ENCODE measurements at regions not wholly inside any gene's neighbourhood (a gene's known extent, or its start where the extent isn't known, plus 50 kb on each side); places are given as distances from the start of the nearest gene placed in this dataset.

DNA sequence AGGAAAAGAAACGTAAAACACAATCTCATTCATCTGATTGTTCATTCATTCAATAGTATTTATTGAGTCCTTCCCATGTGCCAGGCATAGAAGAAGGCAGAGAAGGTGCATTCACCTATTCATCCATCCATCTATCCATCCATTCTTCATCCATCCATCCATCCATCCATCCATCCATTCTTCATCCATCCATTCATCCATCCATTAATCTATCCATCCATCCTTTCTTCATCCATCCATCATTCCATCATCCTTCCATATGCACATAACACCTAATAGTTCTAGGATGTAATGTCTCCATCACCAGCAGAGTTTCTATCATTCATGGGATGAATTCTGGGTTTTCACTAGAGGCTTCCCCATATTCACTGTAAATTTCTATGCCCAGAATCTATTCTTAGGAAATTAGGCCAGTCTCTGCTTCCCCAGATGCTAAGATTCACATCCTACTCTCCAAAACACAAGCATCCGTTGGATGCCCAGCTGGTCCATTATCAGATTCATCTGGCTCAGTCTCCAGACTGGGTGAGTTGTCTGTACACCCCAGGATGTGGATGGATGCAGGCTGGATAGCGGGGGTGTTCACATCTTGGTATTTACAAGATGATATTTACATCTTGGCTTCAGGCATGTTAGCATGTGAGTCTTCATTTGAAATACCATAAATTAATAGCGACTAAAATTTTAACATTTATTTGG lies 517.7 kb upstream of the SULF2 start:
- TF ChIP-seq, protein P1, sequence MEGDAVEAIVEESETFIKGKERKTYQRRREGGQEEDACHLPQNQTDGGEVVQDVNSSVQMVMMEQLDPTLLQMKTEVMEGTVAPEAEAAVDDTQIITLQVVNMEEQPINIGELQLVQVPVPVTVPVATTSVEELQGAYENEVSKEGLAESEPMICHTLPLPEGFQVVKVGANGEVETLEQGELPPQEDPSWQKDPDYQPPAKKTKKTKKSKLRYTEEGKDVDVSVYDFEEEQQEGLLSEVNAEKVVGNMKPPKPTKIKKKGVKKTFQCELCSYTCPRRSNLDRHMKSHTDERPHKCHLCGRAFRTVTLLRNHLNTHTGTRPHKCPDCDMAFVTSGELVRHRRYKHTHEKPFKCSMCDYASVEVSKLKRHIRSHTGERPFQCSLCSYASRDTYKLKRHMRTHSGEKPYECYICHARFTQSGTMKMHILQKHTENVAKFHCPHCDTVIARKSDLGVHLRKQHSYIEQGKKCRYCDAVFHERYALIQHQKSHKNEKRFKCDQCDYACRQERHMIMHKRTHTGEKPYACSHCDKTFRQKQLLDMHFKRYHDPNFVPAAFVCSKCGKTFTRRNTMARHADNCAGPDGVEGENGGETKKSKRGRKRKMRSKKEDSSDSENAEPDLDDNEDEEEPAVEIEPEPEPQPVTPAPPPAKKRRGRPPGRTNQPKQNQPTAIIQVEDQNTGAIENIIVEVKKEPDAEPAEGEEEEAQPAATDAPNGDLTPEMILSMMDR (conservative IDR thresholded peaks at IDR 0.05; ENCODE audit: low read depth, low read length) = no peak
- no peak for TF ChIP-seq EZH2 (IDR thresholded peaks at IDR 0.05; ENCODE audit: borderline replicate concordance, low read depth, low read length, poor library complexity, severe bottlenecking)

Data from A673 (cell line).